HCT116 (cell line): ENCODE measurements at regions not wholly inside any gene's neighbourhood (a gene's known extent, or its start where the extent isn't known, plus 50 kb on each side); places are given as distances from the start of the nearest gene placed in this dataset.

Experiments used
- CTCF ChIP-seq, 3 experiments: fragments of 200-600 bp in 1 of 3; sonication (generic) in 1 of 3; IDR thresholded peaks in 2 of 3; conservative IDR thresholded peaks in 1 of 3; 2 replicates each; pipeline ENCODE4 v1.5.1; 2012 to 2017; ENCODE audit warnings: low read depth in 2 of 3, low read length in 2 of 3, antibody characterized with exemption in 1 of 3, borderline replicate concordance in 1 of 3, control low read depth in 1 of 3, mild to moderate bottlenecking in 1 of 3, mixed read lengths in 1 of 3, mixed run types in 1 of 3, moderate library complexity in 1 of 3; ENCODE audit not compliant: insufficient read depth in 1 of 3
- EGR1 ChIP-seq: IDR thresholded peaks from 2 replicates; pipeline ENCODE4 v1.6.1; 2012; ENCODE audit warnings: low read depth
- EZH2 ChIP-seq: fragments of 200-600 bp; sonication (generic); IDR thresholded peaks from 2 replicates; pipeline ENCODE4 v1.6.1; 2017; ENCODE audit warnings: antibody characterized with exemption, mixed run types
- EZH2phosphoT487 ChIP-seq: fragments of 200-600 bp; IDR thresholded peaks from 2 replicates; pipeline ENCODE4 v1.6.1; 2018; ENCODE audit warnings: antibody characterized with exemption, borderline replicate concordance
- JUND ChIP-seq: IDR thresholded peaks from 2 replicates; pipeline ENCODE4 v1.6.1; 2012
- MAX ChIP-seq: IDR thresholded peaks from 2 replicates; pipeline ENCODE4 v1.6.1; 2012
- POLR2A ChIP-seq: IDR thresholded peaks from 2 replicates; pipeline ENCODE4 v1.7.0; 2011; ENCODE audit warnings: borderline replicate concordance; ENCODE audit not compliant: insufficient read depth, insufficient read length; ENCODE audit errors: extremely low read depth
- POLR2AphosphoS5 ChIP-seq: IDR thresholded peaks from 2 replicates; pipeline ENCODE4 v1.6.1; 2011; ENCODE audit warnings: mild to moderate bottlenecking, low read depth, low read length, moderate library complexity
- RAD21 ChIP-seq: IDR thresholded peaks from 2 replicates; pipeline ENCODE4 v1.6.1; 2012; ENCODE audit warnings: low read depth, mild to moderate bottlenecking
- SP1 ChIP-seq: IDR thresholded peaks from 2 replicates; pipeline ENCODE4 v1.6.1; 2012; ENCODE audit warnings: low read depth
- SRF ChIP-seq: IDR thresholded peaks from 2 replicates; pipeline ENCODE4 v1.6.1; 2012; ENCODE audit warnings: low read depth
- ZBTB33 ChIP-seq: IDR thresholded peaks from 2 replicates; pipeline ENCODE4 v1.6.1; 2011; ENCODE audit warnings: mild to moderate bottlenecking, low read length, moderate library complexity; ENCODE audit not compliant: insufficient replicate concordance; ENCODE audit errors: extremely low read depth
- ZNF274 ChIP-seq: fragments of 200-500 bp; sonication (Bioruptor generic); IDR thresholded peaks from 2 replicates; pipeline ENCODE4 v1.6.1; 2014; ENCODE audit warnings: mild to moderate bottlenecking, low read depth, low read length, inconsistent platforms

- TF ChIP-seq EGR1 (no peak), CTCF (IDR thresholded peaks at IDR 0.05 in 2 of 3, conservative IDR thresholded peaks at IDR 0.05 in 1 of 3; ENCODE audit: borderline replicate concordance in 1 of 3, insufficient read depth in 1 of 3, low read depth in 2 of 3, low read length in 2 of 3) (no peak), ZNF274 (no peak), POLR2A (no peak), SRF (no peak), JUND (no peak), EZH2phosphoT487 (no peak), POLR2AphosphoS5 (no peak), SP1 (no peak), RAD21 (no peak), ZBTB33 (no peak), EZH2 (no peak), MAX (no peak)
Observed at GRCh38 chr18:65659912-65660311, 90.9 kb upstream of the CDH7 start.
